Left lung (tissue), 4 donors: ENCODE measurements at regions not wholly inside any gene's neighbourhood (a gene's known extent, or its start where the extent isn't known, plus 50 kb on each side); places are given as distances from the start of the nearest gene placed in this dataset.

Experiments used
- ATAC-seq: fragments of 200-7000 bp; cut with Tn5 transposase; one replicate; pipeline ENCODE4 v1.9.1; 2020; ENCODE audit warnings: moderate library complexity
- DNase-seq, 4 donors: peaks; one replicate each; pipeline ENCODE4 v3.0.0-alpha.2; 2013 to 2020
- H3K27ac ChIP-seq, 2 donors: fragments of 200-600 bp; sonication (generic) in 1 of 2; one replicate each; pipeline versions ENCODE4 v1.5.0 to v1.8.0; 2020 to 2021
- H3K27me3 ChIP-seq, 2 donors: fragments of 200-600 bp; sonication (generic) in 1 of 2; one replicate each; pipeline versions ENCODE4 v1.5.0 to v1.8.0; 2020 to 2021
- H3K36me3 ChIP-seq, 2 donors: fragments of 200-600 bp; sonication (generic) in 1 of 2; one replicate each; pipeline versions ENCODE4 v1.5.0 to v1.8.0; 2020 to 2021
- H3K4me1 ChIP-seq, 2 donors: fragments of 200-600 bp; one replicate each; pipeline ENCODE4 v1.8.0; 2021
- H3K4me3 ChIP-seq, 2 donors: fragments of 200-600 bp; sonication (generic) in 1 of 2; one replicate each; pipeline versions ENCODE4 v1.5.0 to v1.8.0; 2020 to 2021; ENCODE audit warnings: mild to moderate bottlenecking in 1 of 2
- H3K9me3 ChIP-seq, 2 donors: fragments of 200-600 bp; sonication (generic) in 1 of 2; one replicate each; pipeline versions ENCODE4 v1.5.0 to v1.8.0; 2020 to 2021
- intact Hi-C, 2 donors: fragments of 100-400 bp; cut with DNase I; formaldehyde crosslinking; loops; one replicate each; pipeline versions ENCODE4 v1.11.2 to v1.14.2; 2022
- TF ChIP-seq, protein P1 (sequence below), 2 donors: fragments of 200-600 bp; sonication (generic) in 1 of 2; IDR thresholded peaks; one replicate each; pipeline versions ENCODE4 v1.5.0 to v1.8.0; 2021; ENCODE audit warnings: antibody characterized with exemption in 2 of 2
- donor health status: DM: no; HTN: yes; CAD: no.
- donor health status: DM: no; HTN: no; CAD: no.

GRCh38 chr5:75894482-75894881 is 177.2 kb upstream of the POC5 start:
- Histone ChIP-seq H3K4me1 (no peaks in the 10 kb centered on the region), H3K9me3 (peaks cover 0 to 2% of the 10 kb centered on the region in 2 donors), H3K27me3 (no peaks in the 10 kb centered on the region), H3K27ac (no peak overlapping the region), H3K4me3 (no peak overlapping the region), H3K36me3 (no peaks in the 10 kb centered on the region)
- DNase-seq, result no peak
- TF ChIP-seq, protein P1, sequence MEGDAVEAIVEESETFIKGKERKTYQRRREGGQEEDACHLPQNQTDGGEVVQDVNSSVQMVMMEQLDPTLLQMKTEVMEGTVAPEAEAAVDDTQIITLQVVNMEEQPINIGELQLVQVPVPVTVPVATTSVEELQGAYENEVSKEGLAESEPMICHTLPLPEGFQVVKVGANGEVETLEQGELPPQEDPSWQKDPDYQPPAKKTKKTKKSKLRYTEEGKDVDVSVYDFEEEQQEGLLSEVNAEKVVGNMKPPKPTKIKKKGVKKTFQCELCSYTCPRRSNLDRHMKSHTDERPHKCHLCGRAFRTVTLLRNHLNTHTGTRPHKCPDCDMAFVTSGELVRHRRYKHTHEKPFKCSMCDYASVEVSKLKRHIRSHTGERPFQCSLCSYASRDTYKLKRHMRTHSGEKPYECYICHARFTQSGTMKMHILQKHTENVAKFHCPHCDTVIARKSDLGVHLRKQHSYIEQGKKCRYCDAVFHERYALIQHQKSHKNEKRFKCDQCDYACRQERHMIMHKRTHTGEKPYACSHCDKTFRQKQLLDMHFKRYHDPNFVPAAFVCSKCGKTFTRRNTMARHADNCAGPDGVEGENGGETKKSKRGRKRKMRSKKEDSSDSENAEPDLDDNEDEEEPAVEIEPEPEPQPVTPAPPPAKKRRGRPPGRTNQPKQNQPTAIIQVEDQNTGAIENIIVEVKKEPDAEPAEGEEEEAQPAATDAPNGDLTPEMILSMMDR (IDR thresholded peaks at IDR 0.05), result no peak
- ATAC-seq, result no peak
- intact Hi-C loops, result no loop called here

GRCh38 chr5:75891736-75892135 is 174.5 kb upstream of the POC5 start:
- Histone ChIP-seq H3K36me3 (no peaks in the 10 kb centered on the region), H3K27ac (no peak overlapping the region), H3K9me3 (peaks cover 0 to 2% of the 10 kb centered on the region in 2 donors), H3K27me3 (no peaks in the 10 kb centered on the region), H3K4me1 (no peaks in the 10 kb centered on the region), H3K4me3 (no peak overlapping the region)
- ATAC-seq (no peak), DNase-seq (no peak)
- TF ChIP-seq, protein P1 (IDR thresholded peaks at IDR 0.05), result no peak
- intact Hi-C loops, result no loop called here

- TF ChIP-seq, protein P1 (IDR thresholded peaks at IDR 0.05), result no peak
- Histone ChIP-seq H3K36me3 (no peaks in the 10 kb centered on the region), H3K27me3 (no peaks in the 10 kb centered on the region), H3K9me3 (peaks cover 0 to 2% of the 10 kb centered on the region in 2 donors), H3K27ac (no peak overlapping the region), H3K4me1 (no peaks in the 10 kb centered on the region), H3K4me3 (no peak overlapping the region)
- ATAC-seq (no peak), DNase-seq (no peak)
- intact Hi-C loops, result no loop called here
Observed at GRCh38 chr5:75891020-75891419, 173.8 kb upstream of the POC5 start.

- H3K36me3 ChIP-seq, result no peaks in the 10 kb centered on the region
- intact Hi-C loops, result no loop called here
- H3K27me3 ChIP-seq, result no peaks in the 10 kb centered on the region
- ATAC-seq (no peak), DNase-seq (no peak)
- no peak overlapping the region for H3K4me3 ChIP-seq
- H3K9me3 ChIP-seq, result peaks cover 0 to under 1% of the 10 kb centered on the region in 2 donors
- TF ChIP-seq, protein P1 (IDR thresholded peaks at IDR 0.05), result no peak
- no peaks in the 10 kb centered on the region for H3K4me1 ChIP-seq
- H3K27ac ChIP-seq, result no peak overlapping the region
Observed at GRCh38 chr5:75890546-75890945, 173.3 kb upstream of the POC5 start.

DNA sequence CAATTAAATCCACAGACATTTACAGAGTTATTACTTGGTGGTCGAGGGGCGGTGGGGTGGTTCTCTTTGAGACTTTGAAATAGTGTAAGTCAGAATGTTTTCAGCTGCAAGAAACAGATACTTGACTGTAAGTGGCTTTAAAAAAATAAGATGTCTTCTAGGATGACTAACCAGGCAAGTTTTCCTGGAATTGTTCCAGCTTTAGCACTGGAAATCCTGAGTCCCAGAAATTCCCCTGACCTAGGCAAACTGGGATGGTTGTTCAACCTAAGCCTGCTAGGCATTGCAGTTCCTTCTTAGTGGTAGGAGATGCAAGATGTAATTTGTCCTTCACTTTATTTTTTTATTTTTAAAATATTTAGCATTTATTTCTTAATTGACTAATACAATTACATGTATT is 169.5 kb upstream of the POC5 start:
- DNase-seq (no peak), ATAC-seq (no peak)
- H3K4me1 ChIP-seq, result no peaks in the 10 kb centered on the region
- intact Hi-C loops, result no loop called here
- no peaks in the 10 kb centered on the region for H3K27me3 ChIP-seq
- H3K4me3 ChIP-seq, result no peak overlapping the region
- H3K36me3 ChIP-seq, result no peaks in the 10 kb centered on the region
- TF ChIP-seq, protein P1 (IDR thresholded peaks at IDR 0.05), result no peak
- H3K27ac ChIP-seq, result no peak overlapping the region
- no peaks in the 10 kb centered on the region for H3K9me3 ChIP-seq
